HG03045 (cell line): ENCODE measurements at regions not wholly inside any gene's neighbourhood (a gene's known extent, or its start where the extent isn't known, plus 50 kb on each side); places are given as distances from the start of the nearest gene placed in this dataset.
"Not testable (repeated sequence)": the region's sequence is repeated elsewhere in the genome, so short reads cannot be mapped to it uniquely, and the experiment has no call there.

ENCODE experiments used
- ATAC-seq: cut with Tn5 transposase; IDR thresholded peaks from one replicate; pipeline ENCODE4 v1.9.1; 2021; ENCODE audit warnings: mild to moderate bottlenecking, moderate library complexity; ENCODE audit not compliant: unreplicated experiment

- ATAC-seq = no peak
Measured at GRCh38 chr6:82573254-82573972, 209.8 kb downstream of the TPBG start.

DNA sequence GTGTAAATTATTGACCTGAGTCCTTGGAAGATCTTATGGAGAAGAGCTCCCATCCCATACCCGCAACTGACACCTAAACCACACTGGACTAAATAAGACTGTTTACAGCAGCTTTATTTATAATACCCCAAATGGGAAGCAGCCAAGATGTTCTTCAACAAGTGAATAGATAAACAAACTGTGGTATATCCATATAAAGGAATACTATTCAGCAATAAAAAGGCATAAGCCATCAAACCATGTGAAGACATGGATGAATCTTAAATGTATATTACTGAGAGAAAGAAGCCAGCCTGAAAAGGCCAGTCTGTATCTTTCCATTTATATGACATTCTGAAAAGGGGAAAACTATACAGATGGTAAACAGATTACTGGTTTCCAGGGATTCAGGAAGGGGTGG, 212.7 kb downstream of the TPBG start:
- no peak for ATAC-seq

DNA sequence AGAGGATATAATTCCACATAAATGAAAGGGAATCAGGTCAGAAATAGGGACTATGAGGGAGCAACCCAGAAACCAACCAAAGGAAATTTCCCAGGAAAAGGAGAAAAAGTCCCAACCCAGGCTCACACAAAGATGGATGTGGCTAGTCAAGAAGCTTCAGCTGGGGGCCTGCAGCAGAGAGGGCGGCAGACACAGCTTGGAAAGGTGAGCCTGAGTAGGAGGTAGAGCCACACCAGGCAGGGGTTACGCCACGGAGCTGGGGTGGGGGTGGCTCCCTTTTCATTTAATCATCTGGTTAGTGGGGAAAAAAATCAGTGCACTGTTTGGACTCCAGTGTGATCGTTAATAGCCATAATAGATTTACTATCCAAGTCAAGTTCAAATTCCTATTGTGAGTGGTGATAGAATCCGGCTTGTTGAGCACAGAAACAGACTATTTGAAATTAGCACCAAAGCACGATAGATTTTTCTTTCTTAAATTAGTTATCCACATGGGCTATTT, 220.6 kb downstream of the TPBG start:
- no peak for ATAC-seq

DNA sequence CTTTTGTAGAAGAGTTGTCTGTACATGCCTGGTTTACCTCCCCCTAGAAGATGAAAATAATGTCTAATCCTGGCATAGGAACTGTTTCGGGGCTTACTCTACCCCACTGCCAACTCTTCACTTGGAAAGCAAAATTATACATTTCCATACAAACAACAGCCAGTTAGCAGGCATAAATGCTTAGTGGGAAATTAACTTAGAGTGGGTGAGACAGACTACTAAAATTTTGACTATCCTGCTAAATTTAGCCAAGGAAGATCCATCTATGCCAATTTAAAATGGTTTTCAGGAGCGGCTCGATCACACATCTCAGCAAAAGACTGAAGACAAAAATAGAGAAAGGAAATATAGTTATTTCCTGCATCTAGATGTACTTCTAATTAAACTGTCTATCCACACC, 221.2 kb downstream of the TPBG start:
- ATAC-seq = no peak

- no peak for ATAC-seq
Measured at GRCh38 chr6:82588020-82588419, 224.4 kb downstream of the TPBG start.

DNA sequence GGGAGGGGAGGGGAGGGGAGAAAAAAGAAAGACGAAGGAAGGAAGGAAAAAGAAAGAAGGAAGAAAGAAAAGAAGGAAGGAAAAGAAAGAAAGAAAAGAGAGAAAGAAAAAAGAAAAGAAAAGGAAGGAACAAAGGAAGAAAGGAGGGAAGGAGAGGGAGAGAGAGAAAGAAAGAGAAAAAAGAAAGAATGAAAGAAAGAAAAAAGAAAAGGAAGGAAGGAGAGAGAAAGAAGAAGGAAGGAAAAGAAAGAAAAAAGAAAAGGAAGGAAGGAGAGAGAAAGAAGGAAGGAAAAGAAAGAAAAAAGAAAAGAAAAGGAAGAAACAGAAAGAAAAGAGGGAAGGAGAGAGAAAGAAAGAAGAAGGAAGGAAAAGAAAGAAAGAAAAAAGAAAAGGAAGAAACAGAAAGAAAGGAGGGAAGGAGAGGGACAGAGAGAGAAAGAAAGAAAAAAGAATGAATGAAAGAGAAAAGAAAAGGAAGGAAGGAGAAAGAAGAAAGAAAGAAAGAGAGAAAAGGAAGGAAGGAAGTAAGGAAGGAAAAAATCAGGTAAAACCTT, 225.3 kb downstream of the TPBG start:
- ATAC-seq = no peak

DNA sequence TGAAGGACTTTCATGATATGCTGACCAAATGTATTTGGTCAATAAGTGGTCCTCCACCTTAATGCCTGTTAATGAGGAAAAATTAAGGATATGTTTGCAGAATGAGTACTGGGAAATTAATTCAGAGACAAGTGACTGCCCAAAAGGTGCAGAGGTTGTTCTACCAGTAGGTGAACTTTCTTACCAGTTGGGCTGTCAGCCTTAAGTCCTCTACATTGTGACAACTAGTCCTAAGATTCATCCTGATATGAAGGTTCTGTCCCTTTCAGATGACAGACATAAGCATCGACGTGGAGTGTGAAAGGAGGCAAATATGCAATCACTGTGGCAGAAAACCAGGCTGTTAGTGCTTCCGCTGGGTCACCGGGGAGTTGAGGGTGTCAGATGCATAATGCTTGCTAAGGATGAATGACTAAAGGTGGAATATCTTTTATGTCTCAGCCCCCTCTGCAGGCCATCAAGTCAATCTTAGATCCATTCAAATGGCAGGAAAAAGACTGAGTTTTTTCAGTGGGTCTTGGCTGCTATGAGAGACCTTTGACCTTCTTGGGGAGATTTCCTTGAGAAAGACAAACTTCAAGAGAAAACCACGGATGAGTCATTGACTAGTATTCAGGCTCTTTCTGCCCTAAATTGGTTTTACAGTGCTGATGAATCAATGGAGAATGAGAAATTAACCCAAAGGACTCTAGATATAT, 226.0 kb downstream of the TPBG start:
- ATAC-seq = no peak

DNA sequence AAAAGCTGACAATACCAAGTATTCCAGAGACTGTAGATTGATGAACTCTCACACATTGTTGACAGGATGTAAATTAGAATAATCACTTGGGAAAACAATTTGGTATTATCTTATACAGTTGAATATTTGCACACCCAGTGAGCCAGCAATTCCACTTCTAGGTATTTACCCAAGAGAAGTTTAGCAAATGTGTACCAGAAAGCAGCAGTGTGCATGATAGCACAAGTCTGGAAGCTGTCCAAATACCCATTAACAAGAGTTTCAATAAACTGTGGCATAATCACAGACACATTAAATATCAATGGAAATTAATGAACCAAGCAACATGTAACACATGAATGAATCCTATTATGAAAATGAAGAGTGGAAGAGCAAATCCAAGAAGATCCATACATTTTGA, 233.6 kb downstream of the TPBG start:
- ATAC-seq = no peak

GRCh38 chr6:82602776-82603175, 239.2 kb downstream of the TPBG start:
- ATAC-seq = no peak

DNA sequence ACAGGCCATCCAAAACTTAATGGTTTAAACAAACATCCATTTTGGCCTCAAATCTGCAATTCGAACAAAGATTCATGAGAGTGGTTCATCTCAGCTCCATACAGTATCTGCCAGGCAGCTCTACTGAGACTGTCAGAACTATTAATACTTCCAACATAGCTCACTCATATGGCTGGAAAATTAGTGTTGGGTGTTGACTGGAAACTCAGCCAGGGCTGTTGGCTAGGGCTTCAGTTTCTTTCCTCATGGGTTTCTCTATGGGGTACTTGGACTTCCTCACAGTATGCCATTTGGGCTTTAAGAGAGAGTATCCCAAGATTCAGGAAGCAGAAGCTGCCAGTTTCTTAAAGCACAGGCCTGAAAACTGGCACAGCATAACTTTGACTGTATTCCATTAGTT, 240.3 kb downstream of the TPBG start:
- ATAC-seq = no peak

DNA sequence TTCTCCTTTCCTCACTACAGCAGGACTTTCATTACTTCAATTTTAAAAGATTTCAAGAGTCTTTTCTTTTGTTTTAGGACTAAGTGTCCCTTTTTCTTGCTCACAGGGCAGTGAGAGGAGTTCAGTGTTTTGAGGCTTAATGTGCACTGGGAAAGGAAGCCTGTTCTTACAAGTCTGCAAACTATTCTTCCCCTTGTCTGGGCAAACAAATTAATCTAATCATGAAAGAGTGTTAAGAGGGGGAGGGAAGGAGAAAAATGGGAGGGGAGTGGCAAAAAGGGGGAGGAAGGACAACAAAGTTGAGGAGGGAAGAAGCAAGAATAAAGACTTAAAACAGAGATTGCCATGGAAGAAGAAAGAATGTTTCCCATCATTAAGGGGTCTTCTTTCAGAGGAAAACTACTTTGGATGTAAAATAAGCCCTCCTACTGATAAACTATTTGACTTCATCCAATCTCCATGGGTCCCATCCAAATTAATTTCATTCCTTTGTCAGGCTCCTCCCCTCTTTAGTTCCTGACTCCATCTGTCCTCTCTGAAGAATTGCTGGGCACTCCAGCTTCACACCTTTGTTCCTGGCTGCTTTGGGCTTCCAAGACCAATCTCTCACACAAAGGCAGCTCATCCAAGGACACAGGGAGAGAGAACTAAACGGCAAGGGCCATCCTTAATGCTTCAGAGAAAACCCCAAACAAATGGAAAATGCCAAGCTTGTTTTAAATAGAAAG, 244.5 kb downstream of the TPBG start:
- ATAC-seq = no peak

DNA sequence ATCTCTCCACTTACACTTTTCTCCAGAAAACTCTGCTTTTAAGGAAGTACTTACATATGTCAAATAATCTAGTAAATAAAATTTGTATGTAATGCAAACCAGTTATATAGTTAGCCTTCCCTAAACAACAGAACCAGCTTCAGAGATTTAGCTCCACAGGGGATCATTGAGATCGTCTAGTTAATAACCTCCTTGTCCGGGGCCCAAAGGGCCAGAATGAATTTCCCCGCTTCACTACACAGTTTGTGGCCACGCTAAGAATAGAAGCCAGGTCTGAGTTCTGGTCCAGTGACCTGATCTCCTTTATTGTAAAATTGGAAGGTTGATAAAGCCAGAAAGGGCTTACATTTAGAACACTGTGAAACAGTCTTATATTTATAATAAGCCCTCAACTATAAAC, 245.2 kb downstream of the TPBG start:
- ATAC-seq = no peak

GRCh38 chr6:82611751-82612150, 248.1 kb downstream of the TPBG start:
- no peak for ATAC-seq

DNA sequence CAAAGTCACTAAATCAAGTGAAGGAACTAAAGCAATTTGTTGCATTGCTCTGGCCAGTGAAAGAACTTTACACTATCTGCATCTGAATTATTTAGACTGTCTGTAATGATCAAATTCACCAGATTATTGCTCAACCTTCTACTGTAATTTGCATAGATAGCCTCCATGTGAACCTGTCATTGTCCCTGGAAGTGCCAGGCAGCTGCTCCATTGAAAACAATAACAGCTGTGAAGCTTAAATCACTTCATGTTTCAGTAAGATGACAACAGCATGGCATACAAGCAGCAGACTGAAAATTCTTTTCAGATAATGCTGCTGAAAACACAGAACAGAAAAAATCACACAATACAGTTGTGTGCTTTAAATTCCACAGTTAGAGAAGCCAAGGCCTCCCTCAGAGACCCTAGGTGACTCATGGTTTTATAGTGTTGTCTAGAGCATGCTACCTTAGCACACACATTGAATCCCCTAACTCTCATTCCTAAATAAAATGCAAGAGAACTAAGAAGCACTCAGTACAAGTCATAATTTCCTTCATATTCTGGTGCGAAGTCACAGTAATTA, 248.9 kb downstream of the TPBG start:
- ATAC-seq = no peak

DNA sequence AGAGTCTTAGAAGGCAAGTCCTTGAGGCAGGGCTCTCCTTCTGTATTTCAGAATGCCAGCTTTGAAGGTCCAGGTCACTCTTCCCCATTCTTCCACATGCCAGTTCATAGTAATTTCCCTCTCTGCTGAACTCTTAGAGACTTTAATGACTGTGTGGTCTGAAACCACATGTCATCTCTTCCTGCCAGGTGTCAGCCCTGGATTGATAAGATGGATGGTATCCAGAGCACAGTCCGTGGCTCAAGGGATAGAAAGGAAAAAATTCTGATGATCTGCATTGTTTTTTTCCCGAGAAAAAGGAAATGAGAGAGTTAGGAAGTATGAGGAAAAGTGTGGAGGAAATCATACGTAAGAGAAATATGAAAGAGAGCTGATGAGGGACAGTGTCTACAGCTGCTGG, 250.9 kb downstream of the TPBG start:
- no peak for ATAC-seq

DNA sequence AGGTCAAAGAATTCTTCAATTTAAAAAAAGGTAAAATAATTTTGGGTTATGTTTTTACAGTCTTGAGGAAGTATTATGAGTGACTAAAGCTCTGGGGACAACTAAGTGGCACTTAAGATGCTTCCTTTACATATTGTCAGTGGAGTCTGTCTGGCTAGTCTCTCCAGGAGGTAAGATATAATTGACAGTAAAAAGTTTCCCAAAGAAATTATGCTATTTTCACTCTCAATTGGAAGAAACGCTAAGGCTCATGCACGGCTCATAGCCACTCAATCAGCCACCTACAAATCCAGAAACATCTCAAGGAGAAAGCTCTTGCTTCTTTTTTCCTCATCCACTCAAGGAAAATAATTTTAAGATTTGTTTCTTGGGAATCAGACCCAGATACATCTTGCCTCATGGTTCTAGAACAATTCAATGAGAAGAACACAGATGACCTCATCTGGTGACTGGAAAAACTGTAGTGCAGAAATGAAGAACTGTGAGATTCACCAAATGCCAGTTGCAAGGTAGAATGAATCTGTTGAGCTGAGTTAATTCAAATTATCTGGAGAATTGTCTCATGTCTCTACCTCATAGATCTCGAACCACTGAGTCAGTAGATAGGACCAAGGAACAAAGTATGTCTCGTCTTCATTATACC, 252.9 kb downstream of the TPBG start:
- ATAC-seq = no peak

GRCh38 chr6:82617648-82618047, 254.0 kb downstream of the TPBG start:
- ATAC-seq = no peak

GRCh38 chr6:82619573-82619972, 256.0 kb downstream of the TPBG start:
- no peak for ATAC-seq

DNA sequence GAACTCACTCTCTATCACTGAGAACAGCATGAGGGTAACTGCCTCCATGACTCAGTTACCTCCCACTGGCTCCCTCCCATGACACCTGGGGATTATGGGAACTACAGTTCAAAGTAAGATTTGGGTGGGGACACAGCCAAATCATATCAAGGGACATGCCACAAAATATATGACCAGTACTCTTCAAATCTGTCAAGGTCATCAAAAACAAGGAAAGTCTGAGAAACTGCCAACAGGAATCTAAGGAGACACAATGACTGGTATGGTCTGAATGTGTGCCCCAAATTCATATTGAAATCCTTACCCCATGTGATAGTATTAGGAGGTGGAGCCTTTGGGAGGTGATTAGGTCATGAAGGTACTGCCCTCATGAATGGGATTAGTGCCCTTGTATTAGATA, 258.8 kb downstream of the TPBG start:
- ATAC-seq = no peak

- no peak for ATAC-seq
Measured at GRCh38 chr6:82624251-82624650, 260.6 kb downstream of the TPBG start.

DNA sequence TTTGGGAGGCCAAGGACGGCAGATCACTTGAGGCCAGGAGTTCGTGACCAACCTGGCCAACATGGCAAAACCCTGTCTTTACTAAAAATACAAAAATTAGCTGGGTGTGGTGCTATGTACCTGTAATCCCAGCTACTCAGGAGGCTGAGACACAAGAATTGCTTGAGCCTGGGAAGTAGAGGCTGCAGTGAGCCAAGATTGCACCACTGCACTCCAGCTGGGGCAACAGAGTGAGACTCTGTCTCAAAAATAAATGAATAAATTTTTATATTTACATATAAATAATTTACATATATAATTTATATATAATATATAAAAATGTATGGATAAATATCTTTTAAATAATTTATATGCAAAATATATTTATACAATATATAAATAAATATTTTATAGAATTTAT, 263.3 kb downstream of the TPBG start:
- not testable (repeated sequence) for ATAC-seq
